ENCODE measurements at regions not wholly inside any gene's neighbourhood (a gene's known extent, or its start where the extent isn't known, plus 50 kb on each side); places are given as distances from the start of the nearest gene placed in this dataset.

GRCh38 chr2:5111581-5111980, 580.6 kb upstream of the SOX11 start:
- DNase-seq: peak; percentile 93

GRCh38 chr2:5119046-5119445, 573.1 kb upstream of the SOX11 start:
- no peak for DNase-seq

- DNase-seq: no peak
These were observed 571.1 kb upstream of the SOX11 start for GRCh38 chr2:5121121-5121520.

DNA sequence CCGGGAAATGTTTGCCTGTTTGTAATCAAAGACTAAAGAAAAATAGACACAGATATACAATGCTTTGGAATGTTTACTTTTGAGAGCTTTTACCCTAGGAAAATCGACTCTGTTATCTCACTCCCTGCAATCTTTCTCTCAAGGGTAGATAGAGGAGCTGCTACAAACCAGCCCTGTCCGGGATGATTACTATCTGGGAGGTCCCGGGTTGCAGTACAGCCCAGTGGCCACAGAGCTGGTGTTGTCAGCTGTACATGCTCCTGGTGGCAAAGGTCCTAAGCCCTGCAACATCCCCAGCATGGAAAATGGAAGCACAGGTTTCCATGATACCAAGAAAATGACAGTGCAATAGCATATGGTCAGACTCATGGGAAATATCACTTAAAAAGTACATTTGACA, 570.5 kb upstream of the SOX11 start:
- DNase-seq: no peak

DNA sequence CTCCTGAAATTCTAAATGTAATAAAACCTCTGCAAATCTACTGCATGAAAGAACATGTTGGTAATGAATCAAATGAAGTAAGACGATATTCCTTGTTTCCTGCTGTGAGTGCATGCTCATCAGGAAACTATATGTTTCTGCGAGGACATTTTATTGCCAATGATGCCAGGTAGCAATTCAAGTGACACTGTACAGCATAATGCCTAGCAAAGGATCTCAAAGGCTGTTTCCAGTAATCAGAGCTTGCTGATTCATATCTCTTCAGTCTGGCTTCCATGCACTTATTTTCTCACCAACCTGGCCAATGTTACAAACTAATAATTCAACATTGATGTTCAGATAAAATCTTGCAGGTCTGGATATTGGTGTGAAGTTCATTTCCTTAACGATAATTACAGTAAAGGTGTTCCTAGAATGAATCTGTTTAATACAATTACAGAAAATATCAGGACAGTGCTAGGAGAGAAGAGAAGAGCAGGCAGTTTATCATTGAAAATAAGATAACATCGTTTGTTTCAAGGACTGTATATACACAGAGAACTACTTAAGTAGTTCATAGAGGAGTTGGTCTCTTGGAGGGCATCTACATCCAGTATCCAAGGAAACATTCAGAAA, 568.5 kb upstream of the SOX11 start:
- DNase-seq: peak; percentile 29

GRCh38 chr2:5125017-5125730, 567.0 kb upstream of the SOX11 start:
- peak; percentile 96 for DNase-seq

GRCh38 chr2:5132281-5132680, 559.9 kb upstream of the SOX11 start:
- DNase-seq: no peak

DNA sequence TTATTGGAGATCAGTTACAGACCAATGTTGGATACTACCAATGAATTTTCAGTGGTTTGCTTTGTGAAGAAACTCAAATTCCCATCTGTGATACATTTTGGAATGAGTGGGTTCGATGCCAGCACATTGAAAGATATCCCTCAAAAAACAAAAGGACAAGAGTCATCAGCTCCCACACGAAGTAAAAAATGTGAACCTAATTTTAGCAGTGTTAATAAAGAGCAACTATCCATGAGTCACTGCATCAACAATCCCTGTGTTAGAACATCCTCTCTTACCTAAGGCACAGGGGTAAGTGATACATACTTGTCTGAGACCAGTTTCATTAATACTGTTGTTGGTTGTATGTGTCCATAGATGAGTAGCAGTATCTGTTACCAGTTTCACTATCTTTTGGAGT, 551.8 kb upstream of the SOX11 start:
- DNase-seq: no peak

- no peak for DNase-seq
These were observed 548.0 kb upstream of the SOX11 start for GRCh38 chr2:5144159-5144558.

DNA sequence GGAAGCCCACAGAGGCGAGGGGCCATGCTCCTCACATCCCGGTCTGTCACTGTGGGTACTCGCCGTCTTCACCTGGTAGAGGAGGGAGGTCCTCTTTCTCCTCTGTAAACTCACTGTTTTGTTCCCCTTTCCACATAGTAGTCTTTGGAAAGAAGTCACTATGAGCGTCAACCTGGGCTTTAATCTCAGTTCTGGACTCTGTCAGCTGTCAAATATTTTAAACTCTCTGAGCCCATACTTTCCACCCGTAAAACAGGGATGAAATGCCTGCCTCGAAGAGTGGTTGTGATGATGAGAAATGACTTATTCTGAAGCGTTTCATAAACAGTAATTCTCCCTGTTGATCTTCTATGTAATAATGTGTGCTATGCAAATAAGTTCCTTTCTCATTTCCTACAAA, 547.1 kb upstream of the SOX11 start:
- DNase-seq: no peak

DNA sequence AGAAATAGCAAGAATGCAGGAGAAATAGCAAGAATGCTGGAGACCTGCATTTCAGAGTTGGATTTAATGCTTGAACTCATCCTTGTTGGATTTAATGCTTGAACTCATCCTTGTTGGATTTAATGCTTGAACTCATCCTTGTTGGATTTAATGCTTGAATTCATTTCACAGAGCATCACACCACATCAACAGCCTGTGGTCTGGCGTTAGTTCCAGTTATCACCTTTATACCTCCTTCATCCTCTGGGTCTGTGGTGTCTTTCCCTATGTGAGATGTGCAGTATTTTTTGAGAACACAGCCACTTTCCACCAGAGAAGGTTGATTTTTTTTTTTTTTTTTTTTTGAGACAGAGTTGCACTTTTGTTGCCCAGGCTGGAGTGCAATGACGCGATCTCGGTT, 546.4 kb upstream of the SOX11 start:
- DNase-seq: no peak

DNA sequence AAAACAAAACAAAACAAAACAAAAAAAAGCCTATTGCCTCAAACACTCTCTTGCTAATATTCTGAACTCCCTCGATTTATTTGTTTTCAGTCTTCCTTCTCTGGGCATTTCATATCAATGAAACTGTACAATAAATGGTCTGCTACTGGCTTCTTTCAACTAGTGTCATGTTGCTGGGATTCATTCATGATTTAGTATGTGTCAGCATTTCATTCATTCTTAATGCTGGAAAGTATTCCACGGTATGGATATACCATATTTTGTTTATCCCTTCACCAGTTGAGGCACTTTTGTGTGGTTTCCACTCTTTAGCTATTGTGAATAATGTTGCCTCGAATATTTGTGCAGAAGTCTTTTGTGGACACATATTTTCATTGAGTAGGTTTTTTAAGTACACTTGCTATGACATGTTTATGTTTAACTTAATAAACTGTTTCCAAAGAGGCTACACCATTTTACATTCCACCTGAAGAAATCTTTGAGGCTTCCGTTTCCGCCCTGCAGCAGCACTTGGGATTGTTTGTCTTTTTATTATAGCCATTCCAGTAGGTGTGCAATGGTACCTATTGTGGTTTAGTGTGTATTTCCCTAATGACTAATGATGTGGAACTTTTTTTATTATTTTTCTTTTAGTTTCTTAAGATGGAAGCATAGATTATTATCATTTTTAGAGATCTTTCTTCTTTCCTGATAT, 543.6 kb upstream of the SOX11 start:
- DNase-seq: no peak

- no peak for DNase-seq
These were observed 541.3 kb upstream of the SOX11 start for GRCh38 chr2:5150871-5151270.

GRCh38 chr2:5164776-5165525, 527.2 kb upstream of the SOX11 start:
- DNase-seq: no peak

DNA sequence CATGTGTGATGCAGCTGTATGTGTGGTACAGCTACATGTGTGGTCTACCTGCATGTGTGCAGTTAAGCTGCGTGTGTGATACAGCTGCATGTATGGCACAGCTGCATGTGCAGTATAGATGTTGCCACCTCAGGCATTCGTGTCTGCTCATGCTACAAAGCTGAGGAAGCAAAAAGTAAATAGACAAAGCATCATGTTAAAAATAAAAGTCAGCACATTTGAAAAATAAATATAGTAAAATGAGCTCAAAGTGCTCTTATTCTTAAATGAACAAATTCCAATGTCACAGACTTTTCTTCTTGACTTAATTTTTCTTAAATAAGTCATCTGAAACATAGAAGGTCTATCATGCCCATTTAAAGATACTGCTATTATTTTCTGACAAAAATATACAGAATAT, 519.3 kb upstream of the SOX11 start:
- DNase-seq: no peak

DNA sequence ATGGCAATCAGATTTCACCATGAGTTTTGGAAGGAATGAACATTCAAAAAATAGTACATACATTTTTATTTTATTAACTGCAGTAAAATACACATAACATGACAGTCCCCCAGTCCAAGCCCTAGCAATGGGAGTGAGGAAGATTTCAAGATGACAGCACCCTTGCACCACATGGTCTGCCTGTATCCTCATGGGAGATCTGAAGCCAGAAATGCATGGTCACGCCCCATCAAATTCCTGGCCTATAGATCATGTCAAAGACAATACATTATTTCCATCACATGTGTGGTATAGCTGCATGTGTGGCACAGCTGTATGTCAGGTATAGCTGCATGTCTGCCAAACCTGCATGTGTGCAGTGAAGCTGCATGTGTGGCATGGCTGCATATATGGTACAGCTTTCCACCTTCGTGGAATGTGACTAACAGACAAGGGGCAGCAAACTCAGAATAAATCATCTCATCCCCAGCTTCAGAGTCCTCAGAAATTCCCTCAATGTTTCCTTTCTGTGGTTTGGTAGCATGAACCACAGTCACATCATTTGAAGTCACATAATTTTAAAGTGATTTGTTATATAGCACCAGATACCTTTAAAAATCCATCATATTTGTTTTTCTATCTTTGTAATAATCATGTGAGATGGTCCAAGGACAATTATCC, 518.2 kb upstream of the SOX11 start:
- no peak for DNase-seq

DNA sequence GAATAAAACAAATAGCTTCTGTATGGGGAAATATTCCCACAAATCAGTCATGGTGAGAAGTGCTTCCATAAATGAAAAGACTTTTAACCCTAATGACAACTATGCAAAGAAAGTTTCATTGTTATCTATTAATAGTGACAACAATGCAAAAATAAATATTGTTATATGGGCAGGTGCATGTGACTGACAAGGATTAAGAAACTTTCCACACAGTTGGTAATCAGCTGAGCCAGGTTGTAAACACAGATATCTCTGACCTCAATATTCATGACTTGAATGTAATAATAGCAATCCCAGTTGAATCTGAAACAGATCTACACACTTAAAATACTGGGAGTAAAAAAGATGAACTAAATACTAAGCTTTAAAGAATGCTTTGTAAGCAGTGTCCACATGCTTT, 517.0 kb upstream of the SOX11 start:
- no peak for DNase-seq

- no peak for DNase-seq
These were observed 515.4 kb upstream of the SOX11 start for GRCh38 chr2:5176764-5177163.

GRCh38 chr2:5183031-5183430, 509.2 kb upstream of the SOX11 start:
- no peak for DNase-seq

DNA sequence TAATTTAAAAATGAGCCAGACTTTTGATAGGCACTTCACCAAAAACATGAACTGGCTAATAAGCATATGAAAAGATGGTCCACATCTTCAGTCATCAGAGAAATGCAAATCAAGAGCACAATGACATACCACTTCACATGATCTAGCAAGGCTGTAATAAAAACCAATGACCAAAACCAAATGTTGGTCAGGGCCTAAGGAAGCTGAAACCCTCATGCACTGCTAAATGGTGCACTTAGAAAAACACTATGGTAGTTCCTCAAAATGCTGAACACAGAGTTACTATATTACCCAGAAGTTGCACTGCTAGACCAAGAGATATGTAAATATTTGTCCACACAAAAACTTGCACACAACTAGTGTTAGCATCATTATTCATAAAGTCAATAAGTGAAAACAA, 504.9 kb upstream of the SOX11 start:
- no peak for DNase-seq

DNA sequence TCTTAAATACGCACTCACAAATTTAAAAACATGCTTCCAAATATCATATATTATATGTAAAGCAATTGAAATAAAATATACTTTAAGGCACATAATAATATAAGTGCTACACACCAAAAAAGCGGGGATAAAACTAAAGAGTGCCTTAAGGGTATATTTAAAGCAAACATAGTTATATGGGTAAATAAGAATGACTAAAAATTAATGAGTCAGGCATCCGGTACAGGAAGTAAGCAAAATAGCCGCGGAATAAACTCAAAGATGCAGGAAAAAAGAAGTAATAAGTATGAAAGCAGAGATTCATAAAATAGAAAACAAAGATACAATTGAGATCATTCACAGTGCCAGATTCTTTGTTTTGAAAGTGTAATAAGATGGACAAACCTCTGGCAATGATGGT, 503.5 kb upstream of the SOX11 start:
- DNase-seq: no peak

DNA sequence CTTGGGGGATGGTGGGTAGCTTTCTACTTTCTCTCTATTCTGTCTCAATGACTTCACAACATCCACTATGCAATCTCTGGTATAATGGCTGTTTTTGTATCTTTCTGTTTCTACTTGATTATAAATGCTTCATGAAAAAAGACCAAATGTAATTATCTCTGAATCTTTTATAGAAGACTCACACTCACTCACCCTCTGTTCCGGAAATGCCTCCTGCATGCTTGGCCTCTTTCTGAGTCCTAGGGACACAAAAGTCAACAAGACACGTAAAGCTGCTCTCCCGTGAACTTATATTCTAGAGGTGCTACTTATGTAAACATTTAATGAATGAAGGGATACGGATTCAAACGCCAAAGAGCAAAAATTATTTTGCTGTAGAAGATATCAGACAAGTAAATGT, 502.2 kb upstream of the SOX11 start:
- DNase-seq: no peak

DNA sequence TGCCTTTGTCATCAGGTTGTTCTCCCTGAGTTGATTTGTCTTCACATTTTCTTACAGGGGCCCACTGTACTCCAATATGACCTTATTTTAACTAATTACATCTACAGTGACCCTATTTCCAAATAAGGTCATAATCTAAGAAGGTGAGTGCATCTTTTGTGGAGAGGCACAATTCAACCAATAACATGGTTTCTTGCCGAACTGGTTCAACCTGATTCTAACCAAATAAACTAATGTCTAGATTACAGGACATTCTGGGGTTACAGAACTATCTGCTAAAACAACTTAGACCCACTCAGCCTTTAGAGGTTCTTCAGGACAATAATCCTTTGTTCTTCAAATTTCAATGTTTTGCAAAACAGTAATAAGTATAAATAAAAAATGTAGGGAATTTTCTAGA, 496.5 kb upstream of the SOX11 start:
- peak; percentile 8 for DNase-seq
